Ramos (cell line): ENCODE measurements at regions not wholly inside any gene's neighbourhood (a gene's known extent, or its start where the extent isn't known, plus 50 kb on each side); places are given as distances from the start of the nearest gene placed in this dataset.

Experiments
- in situ Hi-C: fragments of 300-500 bp; cut with MboI; formaldehyde crosslinking; loops from one replicate; pipeline ENCODE4 v1.14.3; 2022; ENCODE audit warnings: low sequenced_read_pairs; ENCODE audit not compliant: unreplicated experiment

GRCh38 chr5:52388349-52388748, 399.4 kb upstream of the ITGA1 start:
- in situ Hi-C loops, result no loop called here

- in situ Hi-C loops, result no loop called here
Measured at GRCh38 chr5:52392321-52392720, 395.4 kb upstream of the ITGA1 start.

- in situ Hi-C loops, result no loop called here
Measured at GRCh38 chr5:52409835-52410234, 377.9 kb upstream of the ITGA1 start.

- in situ Hi-C loops, result no loop called here
Measured at GRCh38 chr5:52419357-52419756, 368.4 kb upstream of the ITGA1 start.

GRCh38 chr5:52427615-52428014, 360.1 kb upstream of the ITGA1 start:
- in situ Hi-C loops, result no loop called here

GRCh38 chr5:52428977-52429489, 358.7 kb upstream of the ITGA1 start:
- in situ Hi-C loops, result no loop called here

- in situ Hi-C loops, result no loop called here
Measured at GRCh38 chr5:52441768-52442167, 345.9 kb upstream of the ITGA1 start.

- in situ Hi-C loops, result no loop called here
Measured at GRCh38 chr5:52443187-52443586, 344.5 kb upstream of the ITGA1 start.

- in situ Hi-C loops, result no loop called here
Measured at GRCh38 chr5:52448111-52448510, 339.6 kb upstream of the ITGA1 start.

- in situ Hi-C loops, result no loop called here
Measured at GRCh38 chr5:52449516-52449915, 338.2 kb upstream of the ITGA1 start.

- in situ Hi-C loops, result no loop called here
Measured at GRCh38 chr5:52452098-52452497, 335.6 kb upstream of the ITGA1 start.

GRCh38 chr5:52453176-52453575, 334.5 kb upstream of the ITGA1 start:
- in situ Hi-C loops, result no loop called here

- in situ Hi-C loops, result no loop called here
Measured at GRCh38 chr5:52455920-52456319, 331.8 kb upstream of the ITGA1 start.

GRCh38 chr5:52457810-52458209, 329.9 kb upstream of the ITGA1 start:
- in situ Hi-C loops, result no loop called here

GRCh38 chr5:52466113-52466512, 321.6 kb upstream of the ITGA1 start:
- in situ Hi-C loops, result no loop called here

GRCh38 chr5:52466749-52467520, 320.8 kb upstream of the ITGA1 start:
- in situ Hi-C loops, result no loop called here

- in situ Hi-C loops, result no loop called here
Measured at GRCh38 chr5:52468976-52469375, 318.7 kb upstream of the ITGA1 start.

- in situ Hi-C loops, result no loop called here
Measured at GRCh38 chr5:52469420-52469819, 318.3 kb upstream of the ITGA1 start.

- in situ Hi-C loops, result no loop called here
Measured at GRCh38 chr5:52469835-52470234, 317.9 kb upstream of the ITGA1 start.

GRCh38 chr5:52476346-52476745, 311.4 kb upstream of the ITGA1 start:
- in situ Hi-C loops, result no loop called here

GRCh38 chr5:52481201-52481600, 306.5 kb upstream of the ITGA1 start:
- in situ Hi-C loops, result no loop called here

GRCh38 chr5:52481851-52482250, 305.9 kb upstream of the ITGA1 start:
- in situ Hi-C loops, result no loop called here
